Neural progenitor cell (in vitro differentiated cells): ENCODE measurements at regions not wholly inside any gene's neighbourhood (a gene's known extent, or its start where the extent isn't known, plus 50 kb on each side); places are given as distances from the start of the nearest gene placed in this dataset.

ENCODE experiments used
- EZH2 ChIP-seq: fragments of 200-600 bp; sonication (generic); IDR thresholded peaks from 2 replicates; pipeline ENCODE4 v1.6.1; 2017; ENCODE audit warnings: antibody characterized with exemption, mild to moderate bottlenecking, moderate library complexity
- EZH2phosphoT487 ChIP-seq: fragments of 200-600 bp; sonication (generic); IDR thresholded peaks from 2 replicates; pipeline ENCODE4 v1.6.1; 2017; ENCODE audit warnings: antibody characterized with exemption
- TF ChIP-seq, protein P1 (sequence below): fragments of 200-600 bp; sonication (generic); IDR thresholded peaks from 2 replicates; pipeline ENCODE4 v1.5.1; 2017; ENCODE audit warnings: antibody characterized with exemption, mild to moderate bottlenecking

DNA sequence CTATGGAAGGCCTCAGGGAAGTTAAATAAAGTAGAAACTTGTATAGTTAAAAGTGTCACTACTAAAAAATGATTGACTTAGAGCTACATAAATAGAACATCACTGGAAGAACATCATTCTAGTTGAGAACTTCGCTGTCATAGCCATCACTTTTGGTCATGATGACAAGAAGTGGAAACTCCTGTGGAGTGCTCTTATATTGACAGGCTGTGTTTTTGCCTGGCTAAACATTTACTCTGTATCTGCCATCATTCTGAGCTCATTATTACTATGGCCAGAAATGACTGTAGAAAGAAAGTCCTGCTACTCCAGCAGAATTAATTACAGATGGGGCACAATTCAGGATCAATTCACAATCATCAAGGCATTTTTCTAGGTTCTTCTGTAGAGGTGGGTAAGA, 165.1 kb upstream of the GOLIM4 start:
- TF ChIP-seq, protein P1, sequence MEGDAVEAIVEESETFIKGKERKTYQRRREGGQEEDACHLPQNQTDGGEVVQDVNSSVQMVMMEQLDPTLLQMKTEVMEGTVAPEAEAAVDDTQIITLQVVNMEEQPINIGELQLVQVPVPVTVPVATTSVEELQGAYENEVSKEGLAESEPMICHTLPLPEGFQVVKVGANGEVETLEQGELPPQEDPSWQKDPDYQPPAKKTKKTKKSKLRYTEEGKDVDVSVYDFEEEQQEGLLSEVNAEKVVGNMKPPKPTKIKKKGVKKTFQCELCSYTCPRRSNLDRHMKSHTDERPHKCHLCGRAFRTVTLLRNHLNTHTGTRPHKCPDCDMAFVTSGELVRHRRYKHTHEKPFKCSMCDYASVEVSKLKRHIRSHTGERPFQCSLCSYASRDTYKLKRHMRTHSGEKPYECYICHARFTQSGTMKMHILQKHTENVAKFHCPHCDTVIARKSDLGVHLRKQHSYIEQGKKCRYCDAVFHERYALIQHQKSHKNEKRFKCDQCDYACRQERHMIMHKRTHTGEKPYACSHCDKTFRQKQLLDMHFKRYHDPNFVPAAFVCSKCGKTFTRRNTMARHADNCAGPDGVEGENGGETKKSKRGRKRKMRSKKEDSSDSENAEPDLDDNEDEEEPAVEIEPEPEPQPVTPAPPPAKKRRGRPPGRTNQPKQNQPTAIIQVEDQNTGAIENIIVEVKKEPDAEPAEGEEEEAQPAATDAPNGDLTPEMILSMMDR = no peak
- TF ChIP-seq EZH2 (no peak), EZH2phosphoT487 (no peak)
